ENCODE measurements at regions not wholly inside any gene's neighbourhood (a gene's known extent, or its start where the extent isn't known, plus 50 kb on each side); places are given as distances from the start of the nearest gene placed in this dataset.

GRCh38 chrX:16239211-16239610 lies 71.9 kb downstream of the MAGEB17 start:
- no peak overlapping the region for H3K27ac ChIP-seq (ENCODE audit: low read length)
- BruUV-seq (replicated peaks): no TSS peak
- H3K4me1 ChIP-seq (ENCODE audit: control insufficient read depth, insufficient read depth, low read length): no peaks in the 10 kb centered on the region
- TF ChIP-seq SIN3A (IDR thresholded peaks at IDR 0.05; ENCODE audit: borderline replicate concordance, insufficient read depth, low read depth, low read length) (no peak), POLR2AphosphoS5 (IDR thresholded peaks at IDR 0.05; ENCODE audit: low read depth, low read length) (no peak), TCF7L2 (IDR thresholded peaks at IDR 0.05; ENCODE audit: low read depth, low read length) (no peak), REST (IDR thresholded peaks at IDR 0.05; ENCODE audit: insufficient read depth in 1 of 2, low read depth in 2 of 2, low read length in 1 of 2) (no peak), CTCF (IDR thresholded peaks at IDR 0.05) (no peak)
- H3K9me3 ChIP-seq (ENCODE audit: control insufficient read depth, insufficient read depth, low read depth, low read length): no peaks in the 10 kb centered on the region
- in situ Hi-C loops (cut with HindIII; ENCODE audit: low pct_unique_long_range_greater_than_20kb, low sequenced_read_pairs) (no loop called here), intact Hi-C loops (cut with micrococcal nuclease; ENCODE audit: unreplicated experiment) (no loop called here)
- H3K27me3 ChIP-seq (ENCODE audit: control insufficient read depth, insufficient read depth, low read length): no peaks in the 10 kb centered on the region
- H3K36me3 ChIP-seq (ENCODE audit: control insufficient read depth, insufficient read depth, low read length): no peaks in the 10 kb centered on the region
- no peak overlapping the region for H3K4me3 ChIP-seq (ENCODE audit: low read depth in 2 of 2, low read length in 2 of 2)
- ChIA-PET CTCF (no interaction called here), POLR2A (no interaction called here)
- DNase-seq (ENCODE audit: low read depth, low spot score) (no peak), ATAC-seq (no peak)

- H3K4me1 ChIP-seq (ENCODE audit: control insufficient read depth, insufficient read depth, low read length): no peaks in the 10 kb centered on the region
- H3K9me3 ChIP-seq (ENCODE audit: control insufficient read depth, insufficient read depth, low read depth, low read length): no peaks in the 10 kb centered on the region
- CTCF ChIA-PET: no interaction called here
- no peak overlapping the region for H3K4me3 ChIP-seq (ENCODE audit: low read depth in 2 of 2, low read length in 2 of 2)
- in situ Hi-C loops (cut with HindIII; ENCODE audit: low pct_unique_long_range_greater_than_20kb, low sequenced_read_pairs) (no loop called here), intact Hi-C loops (cut with micrococcal nuclease; ENCODE audit: unreplicated experiment) (no loop called here)
- DNase-seq (ENCODE audit: low read depth, low spot score) (no peak), ATAC-seq (no peak)
- H3K27me3 ChIP-seq (ENCODE audit: control insufficient read depth, insufficient read depth, low read length): no peaks in the 10 kb centered on the region
- POLR2A ChIA-PET: no interaction called here
- no peak overlapping the region for H3K27ac ChIP-seq (ENCODE audit: low read length)
- H3K36me3 ChIP-seq (ENCODE audit: control insufficient read depth, insufficient read depth, low read length): no peaks in the 10 kb centered on the region
- BruUV-seq (replicated peaks): no TSS peak
- TF ChIP-seq TCF7L2 (IDR thresholded peaks at IDR 0.05; ENCODE audit: low read depth, low read length) (no peak), POLR2AphosphoS5 (IDR thresholded peaks at IDR 0.05; ENCODE audit: low read depth, low read length) (no peak), REST (IDR thresholded peaks at IDR 0.05; ENCODE audit: insufficient read depth in 1 of 2, low read depth in 2 of 2, low read length in 1 of 2) (no peak), SIN3A (IDR thresholded peaks at IDR 0.05; ENCODE audit: borderline replicate concordance, insufficient read depth, low read depth, low read length) (no peak), CTCF (IDR thresholded peaks at IDR 0.05) (no peak)
These were observed 73.1 kb downstream of the MAGEB17 start for GRCh38 chrX:16240231-16240905.
